Testis (tissue), 2 donors: ENCODE measurements at regions not wholly inside any gene's neighbourhood (a gene's known extent, or its start where the extent isn't known, plus 50 kb on each side); places are given as distances from the start of the nearest gene placed in this dataset.

ENCODE experiments used
- POLR2A ChIP-seq: fragments of 450-650 bp; IDR thresholded peaks from one replicate; pipeline ENCODE4 v1.6.1; 2017; ENCODE audit warnings: antibody characterized with exemption, mild to moderate bottlenecking, moderate library complexity
- TF ChIP-seq, protein P1 (sequence below), 3 experiments: fragments of 450-650 bp in 2 of 3; fragments of 200-600 bp in 1 of 3; sonication (generic) in 1 of 3; IDR thresholded peaks; one replicate each; pipeline ENCODE4 v1.5.1; 2016 to 2019; ENCODE audit warnings: antibody characterized with exemption in 3 of 3, mild to moderate bottlenecking in 2 of 3, moderate library complexity in 1 of 3

DNA sequence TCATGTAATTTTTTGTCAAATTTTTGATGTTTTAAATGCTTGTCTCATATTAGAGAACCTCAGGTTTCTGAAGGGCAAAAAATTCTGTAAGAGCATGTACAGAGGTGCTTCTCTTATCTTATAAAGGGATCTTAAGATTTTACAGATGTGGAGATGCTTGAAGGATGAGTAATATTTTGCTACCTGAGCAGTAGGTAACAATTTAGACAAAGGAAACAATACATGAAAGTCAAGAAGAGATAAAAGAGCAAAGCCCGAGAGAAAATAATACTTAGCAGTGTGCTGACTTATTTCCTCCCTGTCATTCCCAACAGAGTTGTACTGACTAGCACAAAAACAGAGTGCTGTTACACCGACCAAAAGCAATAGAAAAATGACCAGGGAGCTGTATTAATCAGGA, 98.1 kb upstream of the PTPRR start:
- TF ChIP-seq, protein P1, sequence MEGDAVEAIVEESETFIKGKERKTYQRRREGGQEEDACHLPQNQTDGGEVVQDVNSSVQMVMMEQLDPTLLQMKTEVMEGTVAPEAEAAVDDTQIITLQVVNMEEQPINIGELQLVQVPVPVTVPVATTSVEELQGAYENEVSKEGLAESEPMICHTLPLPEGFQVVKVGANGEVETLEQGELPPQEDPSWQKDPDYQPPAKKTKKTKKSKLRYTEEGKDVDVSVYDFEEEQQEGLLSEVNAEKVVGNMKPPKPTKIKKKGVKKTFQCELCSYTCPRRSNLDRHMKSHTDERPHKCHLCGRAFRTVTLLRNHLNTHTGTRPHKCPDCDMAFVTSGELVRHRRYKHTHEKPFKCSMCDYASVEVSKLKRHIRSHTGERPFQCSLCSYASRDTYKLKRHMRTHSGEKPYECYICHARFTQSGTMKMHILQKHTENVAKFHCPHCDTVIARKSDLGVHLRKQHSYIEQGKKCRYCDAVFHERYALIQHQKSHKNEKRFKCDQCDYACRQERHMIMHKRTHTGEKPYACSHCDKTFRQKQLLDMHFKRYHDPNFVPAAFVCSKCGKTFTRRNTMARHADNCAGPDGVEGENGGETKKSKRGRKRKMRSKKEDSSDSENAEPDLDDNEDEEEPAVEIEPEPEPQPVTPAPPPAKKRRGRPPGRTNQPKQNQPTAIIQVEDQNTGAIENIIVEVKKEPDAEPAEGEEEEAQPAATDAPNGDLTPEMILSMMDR (IDR thresholded peaks at IDR 0.05) = no peak
- TF ChIP-seq POLR2A = no peak
